Colon (tissue), 2 donors: ENCODE measurements at regions not wholly inside any gene's neighbourhood (a gene's known extent, or its start where the extent isn't known, plus 50 kb on each side); places are given as distances from the start of the nearest gene placed in this dataset.

Source experiments
- FAIRE-seq: peaks from 2 replicates; lab custom pipeline; 2012; peaks lifted over from hg19 to GRCh38; lab: Jason Lieb, UNC
- donor health status: control.
- donor health status: control.

GRCh38 chr15:31887246-31887645, 143.1 kb upstream of the CHRNA7 start:
- no peak for FAIRE-seq

GRCh38 chr15:31892513-31892912, 137.8 kb upstream of the CHRNA7 start:
- FAIRE-seq = peak; percentile 88

DNA sequence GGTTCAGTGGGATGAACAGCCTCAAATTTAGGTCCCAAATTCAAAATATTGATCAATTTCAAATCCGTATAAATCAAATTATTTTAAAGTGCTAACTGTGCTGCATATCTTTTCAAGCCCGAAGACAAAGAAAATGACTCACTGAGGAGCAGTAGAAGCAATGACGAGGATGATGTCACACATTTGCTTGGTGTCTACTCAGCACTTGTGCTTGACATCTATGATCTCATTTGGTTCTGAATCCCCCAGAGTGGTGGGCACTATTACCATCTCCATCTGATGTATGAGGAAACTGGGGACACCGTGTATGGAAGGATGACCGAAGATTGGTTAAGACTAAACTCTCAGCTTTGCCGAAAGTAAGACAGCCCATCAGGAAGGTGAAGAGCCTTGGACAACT, 136.5 kb upstream of the CHRNA7 start:
- FAIRE-seq = no peak

- FAIRE-seq = no peak
Observed at GRCh38 chr15:31897746-31898145, 132.6 kb upstream of the CHRNA7 start.

DNA sequence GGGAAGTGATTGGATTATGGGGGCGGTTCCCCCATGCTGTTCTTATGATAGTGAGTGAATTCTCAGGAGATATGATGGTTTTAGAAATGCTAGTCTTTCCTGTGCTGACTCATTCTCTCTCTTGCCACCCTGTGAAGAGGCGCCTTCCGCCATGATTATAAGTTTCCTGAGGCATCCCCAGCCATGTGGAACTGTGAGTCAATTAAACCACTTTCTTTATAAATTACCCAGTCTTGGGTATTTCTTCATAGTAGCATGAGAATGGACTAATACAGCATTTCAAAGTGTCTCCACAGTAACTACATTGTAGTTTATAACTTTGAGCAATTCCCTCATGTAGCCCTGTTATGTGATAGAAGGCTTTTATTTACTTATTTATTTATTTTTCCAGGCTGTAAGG, 128.8 kb upstream of the CHRNA7 start:
- FAIRE-seq = no peak

GRCh38 chr15:31905054-31905453, 125.3 kb upstream of the CHRNA7 start:
- FAIRE-seq = no peak

DNA sequence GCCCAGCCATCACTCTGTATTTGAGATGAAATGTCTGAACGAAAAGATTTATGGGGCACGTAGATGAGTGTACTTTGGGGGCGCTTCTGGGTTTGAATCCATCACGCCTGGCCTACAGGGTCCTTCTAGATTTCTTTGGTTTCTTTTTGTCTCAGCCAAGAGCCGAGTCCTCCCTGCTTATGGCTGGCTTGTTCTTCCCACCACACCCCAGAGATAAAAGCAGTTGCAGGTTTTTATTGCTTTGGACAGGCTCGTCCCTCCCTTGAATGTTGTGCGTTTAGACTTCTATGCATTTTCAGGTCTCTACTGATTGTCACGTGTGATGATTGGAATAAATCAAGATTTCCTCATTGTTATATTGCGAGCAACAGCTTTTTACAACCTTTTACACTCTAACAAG, 104.8 kb upstream of the CHRNA7 start:
- FAIRE-seq = no peak

DNA sequence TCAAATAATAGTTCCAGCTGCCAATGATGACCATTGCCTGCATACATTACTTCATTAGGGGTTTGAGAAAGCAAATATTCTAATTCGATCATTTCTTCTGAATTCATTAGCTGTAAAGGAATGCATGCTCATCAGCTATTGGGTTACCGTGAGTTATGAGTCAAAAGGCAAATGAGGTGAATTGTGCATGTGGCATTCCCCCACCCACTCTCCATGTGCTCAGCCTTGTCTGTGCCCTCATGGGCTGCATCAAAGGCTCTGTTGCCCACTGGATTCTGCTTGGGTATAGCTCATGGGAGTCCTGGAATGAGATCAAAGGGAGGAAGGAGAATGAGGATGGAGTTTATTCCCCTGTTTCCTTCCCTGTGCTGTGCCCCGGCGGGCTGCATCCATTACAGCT, 99.3 kb upstream of the CHRNA7 start:
- no peak for FAIRE-seq

DNA sequence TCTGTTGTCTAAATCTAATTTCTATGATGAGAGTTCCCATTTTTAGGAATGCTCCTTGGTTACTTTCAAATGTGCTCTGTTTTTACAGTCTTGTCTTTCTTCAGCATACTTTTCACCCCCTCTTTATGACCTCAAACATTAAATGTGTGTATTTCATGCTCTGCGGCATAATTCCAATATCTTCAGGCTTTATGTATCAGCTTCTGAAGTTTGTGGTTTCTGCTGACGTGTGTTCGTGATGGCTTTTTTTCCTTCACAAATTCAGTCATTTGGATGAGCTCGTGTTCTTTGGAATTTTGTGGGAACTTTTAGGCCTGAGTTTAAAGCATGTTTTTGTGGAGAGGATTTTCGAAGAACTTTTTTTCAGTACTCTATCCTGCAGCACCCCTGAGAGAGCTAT, 97.7 kb upstream of the CHRNA7 start:
- no peak for FAIRE-seq

- no peak for FAIRE-seq
Observed at GRCh38 chr15:31934821-31935220, 95.5 kb upstream of the CHRNA7 start.

GRCh38 chr15:31953478-31953877, 76.8 kb upstream of the CHRNA7 start:
- no peak for FAIRE-seq

- FAIRE-seq = no peak
Observed at GRCh38 chr15:31954374-31955172, 75.7 kb upstream of the CHRNA7 start.

GRCh38 chr15:31955734-31956133, 74.6 kb upstream of the CHRNA7 start:
- FAIRE-seq = no peak

DNA sequence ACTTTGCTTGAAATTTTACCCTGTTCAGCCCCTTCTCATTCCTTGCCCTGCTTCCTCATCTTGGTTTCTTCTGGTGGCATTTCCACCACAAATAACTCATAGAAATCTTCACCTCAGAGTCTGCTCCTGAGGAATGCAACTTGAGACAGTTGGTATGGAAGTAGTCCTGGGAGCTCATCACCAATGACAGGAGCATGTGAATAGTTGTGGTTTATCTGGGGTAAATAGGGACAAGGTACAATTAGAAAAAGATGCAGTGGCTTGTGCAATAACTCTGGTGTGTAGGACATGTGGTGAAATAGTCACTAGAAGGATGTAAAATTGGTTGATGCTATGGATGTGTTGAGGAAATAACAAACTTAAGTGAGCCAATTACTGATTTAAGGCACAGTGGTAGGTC, 72.7 kb upstream of the CHRNA7 start:
- no peak for FAIRE-seq

DNA sequence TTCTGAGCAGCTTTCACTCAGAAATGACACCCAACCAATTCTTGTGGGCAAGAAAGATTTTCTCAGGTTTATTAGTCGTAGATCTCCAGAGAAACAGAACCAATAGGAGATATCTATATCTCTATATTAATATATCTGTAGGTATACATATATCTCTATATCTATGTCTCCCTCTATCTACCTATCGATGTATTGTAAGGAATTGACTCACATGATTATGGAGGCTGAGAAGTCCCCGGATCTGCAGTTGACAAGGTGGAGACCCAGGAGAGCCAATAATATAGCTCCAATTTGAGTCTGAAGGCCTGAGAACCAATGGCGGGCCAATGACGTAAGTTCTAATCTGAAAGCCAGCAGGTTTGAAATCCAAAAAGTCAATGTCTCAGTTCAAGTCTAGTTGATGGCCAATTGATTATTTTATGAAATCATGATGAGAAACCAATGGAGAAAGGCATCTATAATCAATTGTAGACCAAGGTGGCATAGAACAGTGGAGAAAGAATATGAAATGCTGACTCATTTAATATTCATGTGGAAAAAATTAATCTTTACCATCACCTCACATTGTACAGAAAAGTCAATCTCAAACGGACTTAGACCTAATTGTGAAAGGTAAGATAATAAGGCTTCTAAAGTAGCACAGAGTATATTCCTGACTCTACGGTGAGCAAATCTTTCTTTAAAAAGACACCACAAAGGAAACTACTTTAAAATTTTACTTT, 65.6 kb upstream of the CHRNA7 start:
- no peak for FAIRE-seq

GRCh38 chr15:31970007-31970406, 60.3 kb upstream of the CHRNA7 start:
- FAIRE-seq = no peak

DNA sequence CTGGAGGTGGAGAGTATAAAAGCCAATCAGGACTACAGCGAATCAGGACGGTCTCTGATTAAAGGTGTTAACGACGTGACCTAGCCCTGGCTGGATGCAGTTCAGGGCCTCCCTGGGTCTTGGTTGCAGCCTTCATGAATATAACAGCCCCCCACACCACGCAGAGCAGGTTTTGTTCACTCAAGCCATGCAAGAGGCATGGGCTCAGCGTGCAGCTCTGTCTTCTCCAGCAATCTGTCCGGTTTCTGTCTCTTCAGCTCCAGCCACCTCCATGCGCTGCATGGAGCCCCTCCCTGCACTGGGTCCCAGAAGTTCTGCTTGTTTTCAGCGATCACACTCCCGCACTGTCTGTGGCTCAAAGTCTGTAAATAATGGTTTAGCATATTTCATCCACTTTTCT, 57.1 kb upstream of the CHRNA7 start:
- FAIRE-seq = no peak

- FAIRE-seq = no peak
Observed at GRCh38 chr15:31974154-31974794, 56.0 kb upstream of the CHRNA7 start.

- FAIRE-seq = no peak
Observed at GRCh38 chr15:31974855-31975829, 55.2 kb upstream of the CHRNA7 start.

DNA sequence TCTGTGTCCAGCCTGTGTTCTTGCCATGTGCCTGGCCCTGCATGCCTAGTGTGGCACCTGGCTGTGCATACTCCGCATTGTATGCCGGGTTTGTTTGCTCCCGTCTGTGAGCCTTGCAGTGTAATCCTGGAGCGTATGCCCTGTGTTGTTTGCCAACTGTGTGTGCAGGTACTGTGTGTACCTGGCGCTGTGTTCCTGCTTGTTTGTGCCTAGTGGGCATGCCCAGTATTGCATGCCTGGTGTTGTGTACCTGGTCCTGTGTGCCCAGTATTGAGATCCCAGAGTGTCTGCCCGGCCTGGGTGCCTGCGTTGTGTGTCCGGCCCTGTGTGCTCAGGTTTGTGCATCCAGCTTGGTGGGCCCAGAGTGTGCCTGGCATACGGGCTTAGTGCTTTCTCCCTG, 54.5 kb upstream of the CHRNA7 start:
- no peak for FAIRE-seq

GRCh38 chr15:31977138-31977537, 53.2 kb upstream of the CHRNA7 start:
- no peak for FAIRE-seq
